H9 (cell line): ENCODE measurements at regions not wholly inside any gene's neighbourhood (a gene's known extent, or its start where the extent isn't known, plus 50 kb on each side); places are given as distances from the start of the nearest gene placed in this dataset.

Experiments
- DNase-seq: peaks from one replicate; pipeline ENCODE4 v3.0.0-alpha.2; 2017
- H2AFZ ChIP-seq: one replicate; pipeline ENCODE4 v1.6.1; 2013; ENCODE audit warnings: mild to moderate bottlenecking, low read length, control low read depth, moderate library complexity
- H2AK5ac ChIP-seq: 2 replicates; pipeline ENCODE4 v1.6.1; 2013; ENCODE audit warnings: low read length, control low read depth, mixed read lengths; ENCODE audit not compliant: insufficient read length
- H2BK120ac ChIP-seq: one replicate; pipeline ENCODE4 v1.6.1; 2013; ENCODE audit warnings: low read depth, mild to moderate bottlenecking, low read length, control low read depth, inconsistent platforms; ENCODE audit not compliant: poor library complexity, severe bottlenecking
- H2BK12ac ChIP-seq: 2 replicates; pipeline ENCODE4 v1.6.1; 2013; ENCODE audit warnings: low read length, control low read depth, mixed read lengths, low read depth; ENCODE audit not compliant: insufficient read length
- H2BK15ac ChIP-seq: 2 replicates; pipeline ENCODE4 v1.6.1; 2013; ENCODE audit warnings: low read depth, low read length, control low read depth
- H2BK20ac ChIP-seq: one replicate; pipeline ENCODE4 v1.6.1; 2013; ENCODE audit warnings: low read depth, mild to moderate bottlenecking, low read length, control low read depth, inconsistent platforms; ENCODE audit not compliant: poor library complexity, severe bottlenecking
- H2BK5ac ChIP-seq: 2 replicates; pipeline ENCODE4 v1.6.1; 2013; ENCODE audit warnings: low read length, control low read depth, mixed read lengths; ENCODE audit not compliant: insufficient read length
- H3K14ac ChIP-seq: 2 replicates; pipeline ENCODE4 v1.6.1; 2013; ENCODE audit warnings: low read length, control low read depth; ENCODE audit not compliant: insufficient read depth
- H3K18ac ChIP-seq: 2 replicates; pipeline ENCODE4 v1.6.1; 2013; ENCODE audit warnings: low read depth, mild to moderate bottlenecking, mixed read lengths, low read length, control low read depth; ENCODE audit not compliant: insufficient read length
- H3K23ac ChIP-seq: 2 replicates; pipeline ENCODE4 v1.6.1; 2013; ENCODE audit warnings: low read length, control low read depth, mixed read lengths, low read depth; ENCODE audit not compliant: insufficient read length
- H3K23me2 ChIP-seq: 2 replicates; pipeline ENCODE4 v1.6.1; 2013; ENCODE audit warnings: low read depth, mild to moderate bottlenecking, mixed read lengths, low read length, control low read depth; ENCODE audit not compliant: insufficient read length, poor library complexity, severe bottlenecking
- H3K27ac ChIP-seq: 2 replicates; pipeline ENCODE4 v1.5.1; 2013; ENCODE audit warnings: low read length, control low read depth, mixed read lengths, low read depth; ENCODE audit not compliant: insufficient read length
- H3K27me3 ChIP-seq: 2 replicates; pipeline ENCODE4 v1.6.1; 2013; ENCODE audit warnings: low read length, control low read depth, inconsistent platforms; ENCODE audit not compliant: insufficient read depth
- H3K4ac ChIP-seq: 2 replicates; pipeline ENCODE4 v1.6.1; 2013; ENCODE audit warnings: low read depth, mild to moderate bottlenecking, control low read depth, inconsistent platforms, low read length, moderate library complexity
- H3K4me1 ChIP-seq: 2 replicates; pipeline ENCODE4 v1.6.1; 2013; ENCODE audit warnings: low read length, control low read depth, inconsistent platforms; ENCODE audit not compliant: insufficient read depth
- H3K4me2 ChIP-seq: 2 replicates; pipeline ENCODE4 v1.6.1; 2013; ENCODE audit warnings: low read length, control low read depth, mixed read lengths; ENCODE audit not compliant: insufficient read length, insufficient read depth
- H3K56ac ChIP-seq: 2 replicates; pipeline ENCODE4 v1.6.1; 2013; ENCODE audit warnings: low read depth, mild to moderate bottlenecking, mixed read lengths, low read length, control low read depth; ENCODE audit not compliant: insufficient read length
- H3K79me1 ChIP-seq: 2 replicates; pipeline ENCODE4 v1.6.1; 2013; ENCODE audit warnings: low read depth, mild to moderate bottlenecking, moderate library complexity, low read length, control low read depth, inconsistent platforms; ENCODE audit not compliant: insufficient read depth, poor library complexity, severe bottlenecking
- H3K79me2 ChIP-seq: 2 replicates; pipeline ENCODE4 v1.6.1; 2013; ENCODE audit warnings: low read length, control low read depth, inconsistent platforms; ENCODE audit not compliant: insufficient read depth
- H3K9ac ChIP-seq: 2 replicates; pipeline ENCODE4 v1.6.1; 2013; ENCODE audit warnings: low read length, control low read depth, mixed read lengths; ENCODE audit not compliant: insufficient read length; ENCODE audit errors: extremely low read depth
- H3K9me3 ChIP-seq: one replicate; pipeline ENCODE4 v1.6.1; 2013; ENCODE audit warnings: low read depth, low read length, inconsistent platforms; ENCODE audit not compliant: control insufficient read depth
- H3T11ph ChIP-seq: one replicate; pipeline ENCODE4 v1.6.1; 2013; ENCODE audit warnings: mild to moderate bottlenecking, low read length, control low read depth, inconsistent platforms
- H4K20me1 ChIP-seq: one replicate; pipeline ENCODE4 v1.6.1; 2013; ENCODE audit not compliant: control insufficient read depth, insufficient read length, insufficient read depth
- H4K5ac ChIP-seq: 2 replicates; pipeline ENCODE4 v1.6.1; 2013; ENCODE audit warnings: low read depth, mild to moderate bottlenecking, mixed read lengths, low read length, control low read depth; ENCODE audit not compliant: insufficient read length
- H4K8ac ChIP-seq: replicated peaks from 2 replicates; pipeline ENCODE4 v1.6.1; 2013; ENCODE audit warnings: low read length, control low read depth, mixed read lengths, low read depth; ENCODE audit not compliant: insufficient read length
- H4K91ac ChIP-seq: 2 replicates; pipeline ENCODE4 v1.6.1; 2013; ENCODE audit warnings: low read depth, mild to moderate bottlenecking, moderate library complexity, mixed read lengths, low read length, control low read depth; ENCODE audit not compliant: insufficient read length
- H3K27ac Mint-ChIP-seq, 3 experiments: 2 replicates in 2 of 3; 3 replicates in 1 of 3; pipeline ENCODE4 v1.8.0; 2020 to 2021; ENCODE audit warnings: mixed read lengths in 3 of 3, mild to moderate bottlenecking in 1 of 3, moderate library complexity in 1 of 3
- H3K27me3 Mint-ChIP-seq: 2 replicates; pipeline ENCODE4 v1.8.0; 2021; ENCODE audit warnings: low read depth, mild to moderate bottlenecking, moderate library complexity, mixed read lengths
- H3K36me3 Mint-ChIP-seq, 3 experiments: 2 replicates in 2 of 3; 3 replicates in 1 of 3; pipeline ENCODE4 v1.8.0; 2020 to 2021; ENCODE audit warnings: low read depth in 3 of 3, mixed read lengths in 3 of 3; ENCODE audit not compliant: insufficient read depth in 1 of 3
- H3K4me1 Mint-ChIP-seq, 2 experiments: 2 replicates each; pipeline ENCODE4 v1.8.0; 2020; ENCODE audit warnings: mixed read lengths in 2 of 2
- H3K4me3 Mint-ChIP-seq, 2 experiments: 2 replicates in 1 of 2; 3 replicates in 1 of 2; pipeline ENCODE4 v1.8.0; 2020 to 2021; ENCODE audit warnings: mild to moderate bottlenecking in 2 of 2, mixed read lengths in 2 of 2, moderate library complexity in 1 of 2
- H3K9me3 Mint-ChIP-seq, 2 experiments: 2 replicates in 1 of 2; 3 replicates in 1 of 2; pipeline ENCODE4 v1.8.0; 2020; ENCODE audit warnings: mild to moderate bottlenecking in 2 of 2, mixed read lengths in 2 of 2, moderate library complexity in 1 of 2
- CTCF ChIP-seq: fragments of 200-600 bp; sonication (generic); conservative IDR thresholded peaks from 3 replicates; pipeline ENCODE4 v1.8.0; 2021; ENCODE audit warnings: antibody characterized with exemption, mild to moderate bottlenecking
- WGBS: extraction: QIAGEN DNeasy Blood & Tissue Kit; methylation state at CpG from one replicate; pipeline ENCODE4 v1.1.7; 2013; ENCODE audit warnings: missing lambda C conversion rate, low lambda C conversion rate, mixed read lengths; ENCODE audit not compliant: insufficient read length; ENCODE audit errors: extremely low coverage; 5-methylcytosine and 5-hydroxymethylcytosine counted together

GRCh38 chr7:25801214-25801613 lies 350.8 kb upstream of the NFE2L3 start:
- no peak overlapping the region for H4K8ac ChIP-seq
- H3K23me2 ChIP-seq: no peaks in the 10 kb centered on the region
- H2BK5ac ChIP-seq: no peak overlapping the region
- no peak overlapping the region for H2AK5ac ChIP-seq
- H2BK15ac ChIP-seq: no peak overlapping the region
- no peak for DNase-seq
- no peaks in the 10 kb centered on the region for H4K20me1 ChIP-seq
- no peak overlapping the region for H3K18ac ChIP-seq
- no peak overlapping the region for H3T11ph ChIP-seq
- Mint-ChIP-seq H3K27ac (no peak overlapping the region), H3K4me1 (no peaks in the 10 kb centered on the region), H3K4me3 (no peak overlapping the region), H3K27me3 (no peaks in the 10 kb centered on the region; the same call in none of the 2 replicates), H3K36me3 (no peaks in the 10 kb centered on the region), H3K9me3 (no peaks in the 10 kb centered on the region)
- H3K4ac ChIP-seq: no peak overlapping the region
- no peaks in the 10 kb centered on the region for H3K27me3 ChIP-seq
- H3K14ac ChIP-seq: no peak overlapping the region
- H4K5ac ChIP-seq: no peak overlapping the region
- H2AFZ ChIP-seq: no peak overlapping the region
- no peak overlapping the region for H4K91ac ChIP-seq
- no peak overlapping the region for H3K23ac ChIP-seq
- no peak overlapping the region for H3K56ac ChIP-seq
- H2BK12ac ChIP-seq: no peak overlapping the region
- no peaks in the 10 kb centered on the region for H3K9me3 ChIP-seq
- no peak overlapping the region for H3K9ac ChIP-seq
- H3K4me2 ChIP-seq: no peak overlapping the region
- WGBS: no CpG with 5 or more reads among the region's 3 CpGs
- no peaks in the 10 kb centered on the region for H3K4me1 ChIP-seq
- no peaks in the 10 kb centered on the region for H3K79me2 ChIP-seq
- no peak for TF ChIP-seq CTCF
- no peak overlapping the region for H2BK120ac ChIP-seq
- H3K79me1 ChIP-seq: no peaks in the 10 kb centered on the region
- H3K27ac ChIP-seq: no peak overlapping the region
- no peak overlapping the region for H2BK20ac ChIP-seq
